Choroid plexus epithelial cell (primary cell): ENCODE measurements at regions not wholly inside any gene's neighbourhood (a gene's known extent, or its start where the extent isn't known, plus 50 kb on each side); places are given as distances from the start of the nearest gene placed in this dataset.

ENCODE experiments used
- DNase-seq: peaks from one replicate; pipeline ENCODE4 v3.0.0-alpha.2; 2010; ENCODE audit warnings: low read depth
- H3K4me3 ChIP-seq: 2 replicates; pipeline ENCODE4 v1.5.1; 2011; ENCODE audit warnings: low read depth, mild to moderate bottlenecking, control low read depth, low read length, moderate library complexity
- CTCF ChIP-seq: conservative IDR thresholded peaks from 2 replicates; pipeline ENCODE4 v1.5.1; 2011; ENCODE audit warnings: low read depth, mild to moderate bottlenecking, control low read depth, inconsistent platforms, low read length, moderate library complexity

- no peak for TF ChIP-seq CTCF
- DNase-seq = no peak
- no peak overlapping the region for H3K4me3 ChIP-seq
Measured at GRCh38 chr4:15150631-15151030, 148.3 kb downstream of the CPEB2 start.

- no peak for DNase-seq
- no peak overlapping the region for H3K4me3 ChIP-seq
- no peak for TF ChIP-seq CTCF
Measured at GRCh38 chr4:15151033-15151432, 148.8 kb downstream of the CPEB2 start.

GRCh38 chr4:15153662-15154061 lies 151.4 kb downstream of the CPEB2 start:
- TF ChIP-seq CTCF = no peak
- peak; percentile 48 for DNase-seq
- H3K4me3 ChIP-seq = no peak overlapping the region

GRCh38 chr4:15158406-15159091 lies 156.3 kb downstream of the CPEB2 start:
- no peak for DNase-seq
- no peak for TF ChIP-seq CTCF
- H3K4me3 ChIP-seq = no peak overlapping the region

GRCh38 chr4:15159477-15160019 lies 157.3 kb downstream of the CPEB2 start:
- H3K4me3 ChIP-seq = no peak overlapping the region
- TF ChIP-seq CTCF = peak; percentile 28
- peak; percentile 26 for DNase-seq

- no peak for DNase-seq
- TF ChIP-seq CTCF = no peak
- no peak overlapping the region for H3K4me3 ChIP-seq
Measured at GRCh38 chr4:15161439-15161838, 159.2 kb downstream of the CPEB2 start.

GRCh38 chr4:15162046-15162445 lies 159.8 kb downstream of the CPEB2 start:
- H3K4me3 ChIP-seq = no peak overlapping the region
- TF ChIP-seq CTCF = no peak
- DNase-seq = no peak
